MCF 10A (cell line): ENCODE measurements at regions not wholly inside any gene's neighbourhood (a gene's known extent, or its start where the extent isn't known, plus 50 kb on each side); places are given as distances from the start of the nearest gene placed in this dataset.

ENCODE experiments used
- BruUV-seq: library from RNA; stranded (reverse); fragments of 400-500 nt; replicated peaks from 2 replicates; lab custom pipeline; 2021; lab: Mats Ljungman, UMichigan
- CTCF ChIA-PET: fragments of 300-600 bp; sonication (Branson Sonifier 250); formaldehyde crosslinking; extraction: SDS; loops from one replicate; lab custom pipeline; 2021; ENCODE audit warnings: antibody characterized with exemption, inconsistent platforms; lab: Yijun Ruan, JAX
- POLR2A ChIA-PET: fragments of 300-600, 350-650 bp; sonication (Branson Sonifier 250); formaldehyde crosslinking; extraction: SDS; loops from one replicate; lab custom pipeline; 2020; ENCODE audit warnings: antibody characterized with exemption, inconsistent platforms; lab: Yijun Ruan, JAX
- DNase-seq: peaks from one replicate; pipeline ENCODE4 v3.0.0-alpha.2; 2018; ENCODE audit not compliant: unreplicated experiment
- H3K27ac Mint-ChIP-seq: one replicate; pipeline ENCODE4 v1.8.0; 2022; ENCODE audit warnings: mild to moderate bottlenecking, low read depth, mixed read lengths; ENCODE audit not compliant: unreplicated experiment
- H3K27me3 Mint-ChIP-seq: one replicate; pipeline ENCODE4 v1.8.0; 2022; ENCODE audit warnings: mixed read lengths; ENCODE audit not compliant: insufficient read depth, unreplicated experiment
- H3K36me3 Mint-ChIP-seq: one replicate; pipeline ENCODE4 v1.8.0; 2022; ENCODE audit warnings: mild to moderate bottlenecking, moderate library complexity, mixed read lengths; ENCODE audit not compliant: insufficient read depth, unreplicated experiment
- H3K4me1 Mint-ChIP-seq: one replicate; pipeline ENCODE4 v1.8.0; 2022; ENCODE audit warnings: mixed read lengths; ENCODE audit not compliant: insufficient read depth, unreplicated experiment
- H3K4me3 Mint-ChIP-seq: one replicate; pipeline ENCODE4 v1.8.0; 2022; ENCODE audit warnings: mild to moderate bottlenecking, moderate library complexity, mixed read lengths; ENCODE audit not compliant: unreplicated experiment
- H3K9me3 Mint-ChIP-seq: one replicate; pipeline ENCODE4 v1.8.0; 2022; ENCODE audit warnings: mixed read lengths; ENCODE audit not compliant: unreplicated experiment
- CTCF ChIP-seq: fragments of 200-600 bp; IDR thresholded peaks from one replicate; pipeline ENCODE4 v1.8.0; 2022; ENCODE audit warnings: antibody characterized with exemption, mild to moderate bottlenecking; ENCODE audit not compliant: unreplicated experiment
- intact Hi-C: fragments of 100-400 bp; cut with micrococcal nuclease; formaldehyde crosslinking; loops from 2 replicates; pipeline ENCODE4 v1.14.1; 2022

DNA sequence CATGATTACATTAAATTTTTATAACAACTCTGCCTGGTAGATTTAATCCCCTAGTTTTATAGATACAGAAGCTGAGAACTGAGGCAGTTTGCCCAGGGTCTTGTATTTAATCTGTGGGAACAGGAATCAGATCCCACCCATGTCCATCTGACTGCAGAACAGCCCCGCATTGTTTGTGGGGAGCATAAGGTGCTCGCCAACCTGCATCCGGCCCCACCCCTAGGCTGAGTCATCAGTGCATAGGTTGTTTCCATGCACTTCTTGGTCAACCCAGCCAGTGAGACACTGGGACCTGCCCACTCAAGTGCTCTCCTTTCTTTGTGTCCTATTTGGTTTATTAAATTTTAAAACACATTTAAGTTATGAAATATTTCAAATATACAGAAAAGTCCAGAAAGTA is 266.2 kb downstream of the OPA1 start:
- ChIA-PET POLR2A (interaction anchor here (1.1 kb wide), 1 partner anchor 76 kb away, joined by 3 read pairs; no protein-coding TSS in a partner anchor), CTCF (no interaction called here)
- no peak for DNase-seq
- no peaks in the 10 kb centered on the region for H3K36me3 Mint-ChIP-seq
- H3K4me3 Mint-ChIP-seq = no peak overlapping the region
- no peaks in the 10 kb centered on the region for H3K9me3 Mint-ChIP-seq
- H3K27me3 Mint-ChIP-seq = no peaks in the 10 kb centered on the region
- TF ChIP-seq CTCF = no peak
- intact Hi-C loops = no loop called here
- H3K4me1 Mint-ChIP-seq = peaks cover 32% of the 10 kb centered on the region
- H3K27ac Mint-ChIP-seq = no peak overlapping the region
- no TSS peak for BruUV-seq

GRCh38 chr3:193861012-193861411 is 268.0 kb downstream of the OPA1 start:
- no peak for TF ChIP-seq CTCF
- Mint-ChIP-seq H3K27me3 (no peaks in the 10 kb centered on the region), H3K27ac (no peak overlapping the region), H3K36me3 (peaks cover 5% of the 10 kb centered on the region), H3K4me3 (no peak overlapping the region), H3K4me1 (peaks cover 46% of the 10 kb centered on the region), H3K9me3 (no peaks in the 10 kb centered on the region)
- intact Hi-C loops = no loop called here
- DNase-seq = no peak
- BruUV-seq = no TSS peak
- ChIA-PET POLR2A (no interaction called here), CTCF (no interaction called here)

GRCh38 chr3:193862843-193863242 is 269.8 kb downstream of the OPA1 start:
- no peak overlapping the region for H3K4me3 Mint-ChIP-seq
- no peaks in the 10 kb centered on the region for H3K9me3 Mint-ChIP-seq
- no peak overlapping the region for H3K27ac Mint-ChIP-seq
- peaks cover 47% of the 10 kb centered on the region for H3K4me1 Mint-ChIP-seq
- POLR2A ChIA-PET = interaction anchor here (1.0 to 1.8 kb wide), 3 partner anchors 9 to 460 kb away, joined by 3 to 6 read pairs (median 5); no protein-coding TSS in a partner anchor
- BruUV-seq = no TSS peak
- CTCF ChIA-PET = interaction anchor here (0.9 to 1.1 kb wide), 3 partner anchors 17 to 83 kb away, joined by 3 to 4 read pairs (median 4); no protein-coding TSS in a partner anchor
- no peak for DNase-seq
- intact Hi-C loops = no loop called here
- H3K36me3 Mint-ChIP-seq = peaks cover 5% of the 10 kb centered on the region
- TF ChIP-seq CTCF = no peak
- no peaks in the 10 kb centered on the region for H3K27me3 Mint-ChIP-seq

- no peak for DNase-seq
- POLR2A ChIA-PET = interaction anchor here (0.7 to 1.8 kb wide), 7 partner anchors 8 to 459 kb away, joined by 3 to 6 read pairs (median 4); no protein-coding TSS in a partner anchor
- Mint-ChIP-seq H3K9me3 (no peaks in the 10 kb centered on the region), H3K4me1 (peaks cover 50% of the 10 kb centered on the region), H3K27ac (peak overlapping the region; percentile 54), H3K36me3 (peaks cover 5% of the 10 kb centered on the region), H3K27me3 (no peaks in the 10 kb centered on the region), H3K4me3 (no peak overlapping the region)
- TF ChIP-seq CTCF = no peak
- intact Hi-C loops = no loop called here
- CTCF ChIA-PET = interaction anchor here (0.6 to 1.0 kb wide), 5 partner anchors 15 to 922 kb away, joined by 3 to 4 read pairs (median 3); no protein-coding TSS in a partner anchor
- no TSS peak for BruUV-seq
Observed at GRCh38 chr3:193863657-193864357, 270.8 kb downstream of the OPA1 start.
